ENCODE measurements at regions not wholly inside any gene's neighbourhood (a gene's known extent, or its start where the extent isn't known, plus 50 kb on each side); places are given as distances from the start of the nearest gene placed in this dataset.
"Not testable (repeated sequence)": the region's sequence is repeated elsewhere in the genome, so short reads cannot be mapped to it uniquely, and the experiment has no call there.

DNA sequence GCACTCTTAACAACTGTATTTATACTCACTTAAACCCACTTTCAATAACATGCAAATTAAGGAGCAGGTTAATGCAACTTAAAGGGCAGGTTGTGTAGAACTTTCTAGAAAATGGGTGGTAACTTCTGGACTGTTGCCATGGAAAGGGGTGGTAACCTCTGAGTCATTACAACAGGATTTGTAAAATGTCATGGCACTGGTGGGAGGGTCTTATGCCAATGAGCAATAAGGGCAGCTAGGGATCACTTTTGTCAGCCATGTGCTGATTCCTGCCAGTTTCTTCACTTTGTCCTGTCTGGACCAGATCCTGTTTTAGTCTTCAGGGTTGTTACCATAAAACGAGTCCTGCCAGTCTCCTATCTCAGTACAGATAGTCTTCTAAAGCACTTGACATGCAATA, 560.5 kb upstream of the PTCHD4 start:
- ATAC-seq (ENCODE audit: low FRiP score) (no peak), DNase-seq (ENCODE audit: low spot score) (no peak)
- TF ChIP-seq, protein P1, sequence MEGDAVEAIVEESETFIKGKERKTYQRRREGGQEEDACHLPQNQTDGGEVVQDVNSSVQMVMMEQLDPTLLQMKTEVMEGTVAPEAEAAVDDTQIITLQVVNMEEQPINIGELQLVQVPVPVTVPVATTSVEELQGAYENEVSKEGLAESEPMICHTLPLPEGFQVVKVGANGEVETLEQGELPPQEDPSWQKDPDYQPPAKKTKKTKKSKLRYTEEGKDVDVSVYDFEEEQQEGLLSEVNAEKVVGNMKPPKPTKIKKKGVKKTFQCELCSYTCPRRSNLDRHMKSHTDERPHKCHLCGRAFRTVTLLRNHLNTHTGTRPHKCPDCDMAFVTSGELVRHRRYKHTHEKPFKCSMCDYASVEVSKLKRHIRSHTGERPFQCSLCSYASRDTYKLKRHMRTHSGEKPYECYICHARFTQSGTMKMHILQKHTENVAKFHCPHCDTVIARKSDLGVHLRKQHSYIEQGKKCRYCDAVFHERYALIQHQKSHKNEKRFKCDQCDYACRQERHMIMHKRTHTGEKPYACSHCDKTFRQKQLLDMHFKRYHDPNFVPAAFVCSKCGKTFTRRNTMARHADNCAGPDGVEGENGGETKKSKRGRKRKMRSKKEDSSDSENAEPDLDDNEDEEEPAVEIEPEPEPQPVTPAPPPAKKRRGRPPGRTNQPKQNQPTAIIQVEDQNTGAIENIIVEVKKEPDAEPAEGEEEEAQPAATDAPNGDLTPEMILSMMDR (IDR thresholded peaks at IDR 0.05): no peak

DNA sequence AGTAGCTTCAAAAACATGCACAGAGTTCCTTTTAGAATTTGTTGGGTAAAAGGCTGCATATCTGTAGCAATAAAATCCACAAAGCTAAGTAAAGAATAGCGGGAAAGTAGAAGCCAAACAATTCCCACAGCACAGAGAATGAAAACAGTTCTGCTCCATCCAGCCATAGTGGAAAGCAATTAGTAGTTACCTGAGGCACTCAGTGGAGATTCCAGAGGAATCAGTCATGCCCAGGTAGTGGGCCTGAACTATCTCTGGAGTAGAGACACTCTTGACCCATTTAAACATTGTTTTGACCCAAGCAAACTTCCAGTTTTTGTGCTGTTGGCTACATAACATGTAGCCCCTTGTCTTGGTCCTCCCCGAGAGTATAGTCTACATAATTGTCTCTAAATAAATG, 559.5 kb upstream of the PTCHD4 start:
- DNase-seq (ENCODE audit: low spot score) (no peak), ATAC-seq (ENCODE audit: low FRiP score) (no peak)
- TF ChIP-seq, protein P1 (IDR thresholded peaks at IDR 0.05): no peak

DNA sequence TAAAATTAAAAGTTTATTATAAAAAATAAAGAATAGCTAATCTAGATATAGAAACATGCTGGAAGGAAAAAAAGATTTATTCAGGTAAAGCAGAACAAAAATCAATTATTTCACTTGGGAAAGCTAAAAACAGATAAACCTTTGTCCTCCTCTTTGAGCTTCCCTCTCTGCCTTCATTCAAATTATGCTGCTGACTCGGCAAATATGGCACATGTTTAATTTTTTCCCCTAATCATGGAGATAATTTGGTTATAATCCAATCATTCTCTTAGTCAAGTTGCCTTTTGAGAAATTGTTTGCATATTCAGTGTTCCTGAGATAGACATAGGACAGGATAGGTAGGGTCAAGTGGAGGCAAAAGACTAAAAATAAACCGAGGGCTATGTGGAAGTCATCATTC, 556.8 kb upstream of the PTCHD4 start:
- no peak for DNase-seq (ENCODE audit: low spot score)
- ATAC-seq (ENCODE audit: low FRiP score): no peak
- TF ChIP-seq, protein P1 (IDR thresholded peaks at IDR 0.05): no peak

DNA sequence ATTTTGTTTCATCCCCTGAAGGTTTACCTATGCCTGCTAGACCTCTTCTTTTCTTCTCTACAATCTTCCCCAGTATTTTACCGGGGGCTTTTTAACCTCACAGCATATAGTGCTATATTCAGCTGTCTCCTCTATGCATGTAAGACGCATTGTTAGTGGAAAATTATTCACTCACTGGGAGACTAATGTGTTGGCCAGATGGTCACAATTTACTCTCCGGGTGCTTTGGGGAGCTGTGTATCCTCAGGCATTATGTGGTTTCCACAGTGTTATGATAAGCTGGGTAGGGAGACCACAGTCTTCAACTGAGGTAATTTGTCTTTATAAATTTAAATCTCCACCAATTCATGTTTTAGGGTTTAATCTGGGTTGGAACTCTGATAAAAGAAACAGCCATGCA, 553.8 kb upstream of the PTCHD4 start:
- ATAC-seq (ENCODE audit: low FRiP score): no peak
- TF ChIP-seq, protein P1 (IDR thresholded peaks at IDR 0.05): no peak
- no peak for DNase-seq (ENCODE audit: low spot score)

DNA sequence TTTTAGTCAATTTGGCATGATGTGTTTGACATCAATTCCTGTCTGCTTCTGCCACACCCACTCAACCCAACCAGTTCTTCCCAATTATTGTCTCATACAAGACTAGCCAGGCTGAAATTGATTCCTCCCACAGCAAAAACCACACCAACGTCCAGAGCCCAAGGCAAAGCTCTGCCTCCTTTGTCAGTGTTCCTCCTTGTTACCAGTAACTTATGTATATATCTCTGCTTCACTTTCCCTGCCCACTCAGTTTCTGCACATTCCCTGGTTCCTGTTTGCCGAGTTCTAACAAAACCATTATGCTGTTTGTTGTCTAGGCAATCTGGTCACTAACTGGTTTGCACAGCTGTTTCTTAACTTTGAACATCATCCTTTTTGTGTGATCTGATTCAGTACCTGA, 547.9 kb upstream of the PTCHD4 start:
- TF ChIP-seq, protein P1 (IDR thresholded peaks at IDR 0.05): no peak
- no peak for DNase-seq (ENCODE audit: low spot score)
- ATAC-seq (ENCODE audit: low FRiP score): no peak

- ATAC-seq (ENCODE audit: low FRiP score) (no peak), DNase-seq (ENCODE audit: low spot score) (no peak)
- TF ChIP-seq, protein P1 (IDR thresholded peaks at IDR 0.05): no peak
Observed at GRCh38 chr6:48641544-48641943, 530.5 kb upstream of the PTCHD4 start.

GRCh38 chr6:48638796-48639195, 527.8 kb upstream of the PTCHD4 start:
- not testable (repeated sequence) for ATAC-seq (ENCODE audit: low FRiP score); DNase-seq (ENCODE audit: low spot score)

GRCh38 chr6:48630511-48630910, 519.5 kb upstream of the PTCHD4 start:
- no peak for ATAC-seq (ENCODE audit: low FRiP score)
- TF ChIP-seq, protein P1 (IDR thresholded peaks at IDR 0.05): no peak

More at GRCh38 chr6:48630511-48630910, 519.5 kb upstream of the PTCHD4 start:
- DNase-seq (ENCODE audit: low spot score): no peak

All from omental fat pad (tissue), 3 donors.